Occipital lobe (tissue), 1 donor: ENCODE measurements at regions not wholly inside any gene's neighbourhood (a gene's known extent, or its start where the extent isn't known, plus 50 kb on each side); places are given as distances from the start of the nearest gene placed in this dataset.
"Not testable (repeated sequence)": the region's sequence is repeated elsewhere in the genome, so short reads cannot be mapped to it uniquely, and the experiment has no call there.

Experiments used
- DNase-seq: peaks from one replicate; lab custom pipeline; 2025; lab: John Stamatoyannopoulos, UW

- DNase-seq = no peak
Observed at GRCh38 chr4:14898989-14899388, 103.3 kb upstream of the CPEB2 start.

- no peak for DNase-seq
Observed at GRCh38 chr4:14902342-14902741, 99.9 kb upstream of the CPEB2 start.

- no peak for DNase-seq
Observed at GRCh38 chr4:14903321-14903720, 99.0 kb upstream of the CPEB2 start.

GRCh38 chr4:14906805-14907204, 95.5 kb upstream of the CPEB2 start:
- DNase-seq = no peak

GRCh38 chr4:14908635-14909034, 93.6 kb upstream of the CPEB2 start:
- DNase-seq = no peak

- no peak for DNase-seq
Observed at GRCh38 chr4:14910411-14910810, 91.9 kb upstream of the CPEB2 start.

GRCh38 chr4:14912426-14912825, 89.9 kb upstream of the CPEB2 start:
- no peak for DNase-seq

GRCh38 chr4:14915018-14915417, 87.3 kb upstream of the CPEB2 start:
- no peak for DNase-seq

- DNase-seq = no peak
Observed at GRCh38 chr4:14916554-14917297, 85.6 kb upstream of the CPEB2 start.

- DNase-seq = no peak
Observed at GRCh38 chr4:14917298-14917633, 85.0 kb upstream of the CPEB2 start.

- DNase-seq = no peak
Observed at GRCh38 chr4:14918336-14918735, 83.9 kb upstream of the CPEB2 start.

- no peak for DNase-seq
Observed at GRCh38 chr4:14919785-14920184, 82.5 kb upstream of the CPEB2 start.

GRCh38 chr4:14920237-14920636, 82.0 kb upstream of the CPEB2 start:
- no peak for DNase-seq

- DNase-seq = no peak
Observed at GRCh38 chr4:14920759-14921320, 81.4 kb upstream of the CPEB2 start.

- not testable (repeated sequence) for DNase-seq
Observed at GRCh38 chr4:14921781-14922180, 80.5 kb upstream of the CPEB2 start.

GRCh38 chr4:14924076-14924811, 78.0 kb upstream of the CPEB2 start:
- DNase-seq = no peak

- no peak for DNase-seq
Observed at GRCh38 chr4:14924812-14925344, 77.4 kb upstream of the CPEB2 start.

- DNase-seq = no peak
Observed at GRCh38 chr4:14925471-14925870, 76.8 kb upstream of the CPEB2 start.

GRCh38 chr4:14926368-14926767, 75.9 kb upstream of the CPEB2 start:
- DNase-seq = no peak

GRCh38 chr4:14928035-14928434, 74.2 kb upstream of the CPEB2 start:
- DNase-seq = no peak

GRCh38 chr4:14929669-14930068, 72.6 kb upstream of the CPEB2 start:
- DNase-seq = no peak

- no peak for DNase-seq
Observed at GRCh38 chr4:14934704-14935390, 67.4 kb upstream of the CPEB2 start.
